ENCODE measurements at regions not wholly inside any gene's neighbourhood (a gene's known extent, or its start where the extent isn't known, plus 50 kb on each side); places are given as distances from the start of the nearest gene placed in this dataset.

DNA sequence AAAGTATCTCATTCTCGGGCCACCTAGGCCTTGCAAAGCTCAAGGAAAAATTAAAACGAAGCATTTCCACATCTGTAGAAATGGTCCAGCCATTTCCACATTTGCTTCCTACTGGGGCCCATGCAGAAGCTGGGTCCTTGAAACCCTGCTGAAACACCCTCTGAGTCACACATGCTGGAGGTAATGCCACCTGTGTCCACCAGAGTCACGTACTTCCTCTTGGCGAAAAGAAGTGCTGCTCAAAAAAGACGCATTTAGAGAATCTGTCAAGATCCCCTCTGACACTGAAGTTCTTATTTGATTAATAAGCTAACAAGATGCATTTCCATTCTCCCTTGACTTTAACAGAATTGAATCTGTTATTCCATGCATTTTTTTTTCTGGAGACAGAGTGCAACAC lies 423.2 kb downstream of the PREX1 start:
- no peak for TF ChIP-seq POLR2A (IDR thresholded peaks at IDR 0.05; ENCODE audit: low read depth, low read length)
- no peak for TF ChIP-seq TAF1 (IDR thresholded peaks at IDR 0.05; ENCODE audit: low read depth, low read length)
- TF ChIP-seq POLR2AphosphoS5 (IDR thresholded peaks at IDR 0.05; ENCODE audit: low read depth, low read length), result no peak
- TF ChIP-seq SPI1 (IDR thresholded peaks at IDR 0.05; ENCODE audit: low read depth, low read length), result no peak
- no peak for TF ChIP-seq PAX5 (IDR thresholded peaks at IDR 0.05; ENCODE audit: insufficient read depth, low read length, severe bottlenecking)
